PC-9 (cell line): ENCODE measurements at regions not wholly inside any gene's neighbourhood (a gene's known extent, or its start where the extent isn't known, plus 50 kb on each side); places are given as distances from the start of the nearest gene placed in this dataset.

Source experiments
- BruUV-seq: library from RNA; stranded (reverse); fragments of 400-500 nt; replicated peaks from 2 replicates; lab custom pipeline; 2021; lab: Mats Ljungman, UMichigan
- CTCF ChIA-PET: fragments of 300-600 bp; sonication (Branson Sonifier 250); formaldehyde crosslinking; loops from one replicate; lab custom pipeline; 2022; ENCODE audit warnings: antibody characterized with exemption; lab: Charles Lee
- POLR2A ChIA-PET: fragments of 300-600 bp; sonication (Branson Sonifier 250); formaldehyde crosslinking; loops from one replicate; lab custom pipeline; 2022; ENCODE audit warnings: antibody characterized with exemption; ENCODE audit not compliant: unreplicated experiment; lab: Charles Lee
- DNase-seq, 2 experiments: peaks; one replicate each; pipeline versions ENCODE4 v3.0.0 to v3.0.0-alpha.2; 2015 to 2022; ENCODE audit warnings: mixed read lengths in 1 of 2
- H2AFZ ChIP-seq: fragments of 200-600 bp; sonication (generic); 2 replicates; pipeline ENCODE4 v1.8.1; 2017; ENCODE audit warnings: antibody characterized with exemption
- H3F3A ChIP-seq: fragments of 200-600 bp; sonication (generic); 2 replicates; pipeline ENCODE4 v1.8.1; 2017; ENCODE audit warnings: antibody characterized with exemption, mild to moderate bottlenecking, low read depth; ENCODE audit not compliant: insufficient read depth
- H3K27ac ChIP-seq: fragments of 200-600 bp; sonication (generic); 2 replicates; pipeline ENCODE4 v1.6.1; 2016; ENCODE audit warnings: mixed run types
- H3K27me3 ChIP-seq: fragments of 200-600 bp; sonication (generic); 2 replicates; pipeline ENCODE4 v1.6.1; 2016; ENCODE audit warnings: low read depth, mixed run types; ENCODE audit not compliant: insufficient read depth
- H3K36me3 ChIP-seq: fragments of 200-600 bp; sonication (generic); 2 replicates; pipeline ENCODE4 v1.6.1; 2016; ENCODE audit warnings: low read depth, mixed run types
- H3K4me1 ChIP-seq: fragments of 200-600 bp; sonication (generic); replicated peaks from 2 replicates; pipeline ENCODE4 v1.6.1; 2016; ENCODE audit warnings: mixed run types; ENCODE audit not compliant: insufficient read depth
- H3K4me2 ChIP-seq: fragments of 200-600 bp; sonication (generic); 2 replicates; pipeline ENCODE4 v1.6.1; 2017; ENCODE audit warnings: mixed run types
- H3K4me3 ChIP-seq: fragments of 200-600 bp; sonication (generic); 2 replicates; pipeline ENCODE4 v1.6.1; 2016; ENCODE audit warnings: mixed run types
- H3K79me2 ChIP-seq: fragments of 200-600 bp; sonication (generic); 2 replicates; pipeline ENCODE4 v1.6.1; 2017; ENCODE audit warnings: low read depth, mixed run types
- H3K9me2 ChIP-seq: fragments of 200-600 bp; sonication (generic); 2 replicates; pipeline ENCODE4 v1.8.1; 2017; ENCODE audit warnings: mild to moderate bottlenecking; ENCODE audit not compliant: insufficient read depth
- H3K9me3 ChIP-seq: fragments of 200-600 bp; sonication (generic); 2 replicates; pipeline ENCODE4 v1.8.1; 2016; ENCODE audit warnings: low read depth; ENCODE audit not compliant: insufficient read depth
- H4K20me1 ChIP-seq: fragments of 200-600 bp; sonication (generic); 2 replicates; pipeline ENCODE4 v1.8.1; 2017; ENCODE audit not compliant: insufficient read depth
- CTCF ChIP-seq: fragments of 200-600 bp; sonication (generic); conservative IDR thresholded peaks from 2 replicates; pipeline ENCODE4 v1.6.1; 2017; ENCODE audit warnings: mixed run types, antibody characterized with exemption, mild to moderate bottlenecking, moderate library complexity
- EZH2 ChIP-seq: fragments of 200-600 bp; sonication (generic); IDR thresholded peaks from 2 replicates; pipeline ENCODE4 v1.8.0; 2017; ENCODE audit warnings: antibody characterized with exemption, low read depth
- intact Hi-C: fragments of 100-400 bp; cut with micrococcal nuclease; formaldehyde crosslinking; loops from one replicate; pipeline ENCODE4 v1.10.0; 2022; ENCODE audit not compliant: unreplicated experiment

- ChIA-PET CTCF (no interaction called here), POLR2A (no interaction called here)
- H3K4me2 ChIP-seq = no peak overlapping the region
- H4K20me1 ChIP-seq = no peaks in the 10 kb centered on the region
- no peak overlapping the region for H2AFZ ChIP-seq
- H3K79me2 ChIP-seq = no peaks in the 10 kb centered on the region
- peaks cover 80% of the 10 kb centered on the region for H3K27me3 ChIP-seq
- no peaks in the 10 kb centered on the region for H3K9me2 ChIP-seq
- H3K27ac ChIP-seq = no peak overlapping the region
- H3K36me3 ChIP-seq = no peaks in the 10 kb centered on the region
- no peaks in the 10 kb centered on the region for H3K4me1 ChIP-seq
- no peak for DNase-seq
- intact Hi-C loops = no loop called here
- no peak overlapping the region for H3K4me3 ChIP-seq
- BruUV-seq = no TSS peak
- no peak for TF ChIP-seq CTCF
- TF ChIP-seq EZH2 = no peak
- H3F3A ChIP-seq = no peaks in the 10 kb centered on the region
- H3K9me3 ChIP-seq = no peaks in the 10 kb centered on the region
These were observed 58.2 kb upstream of the ENPP7 start for GRCh38 chr17:79672496-79672895.

GRCh38 chr17:79671085-79671694, 59.6 kb upstream of the ENPP7 start:
- H3F3A ChIP-seq = no peaks in the 10 kb centered on the region
- H3K9me2 ChIP-seq = no peaks in the 10 kb centered on the region
- H3K79me2 ChIP-seq = no peaks in the 10 kb centered on the region
- H3K4me2 ChIP-seq = no peak overlapping the region
- intact Hi-C loops = no loop called here
- H3K4me1 ChIP-seq = no peaks in the 10 kb centered on the region
- H4K20me1 ChIP-seq = no peaks in the 10 kb centered on the region
- POLR2A ChIA-PET = no interaction called here
- DNase-seq = no peak
- H3K27ac ChIP-seq = no peak overlapping the region
- H3K27me3 ChIP-seq = peaks cover 74% of the 10 kb centered on the region
- TF ChIP-seq CTCF (no peak), EZH2 (no peak)
- no peak overlapping the region for H3K4me3 ChIP-seq
- no peaks in the 10 kb centered on the region for H3K9me3 ChIP-seq
- BruUV-seq = no TSS peak
- CTCF ChIA-PET = no interaction called here
- no peaks in the 10 kb centered on the region for H3K36me3 ChIP-seq
- no peak overlapping the region for H2AFZ ChIP-seq

GRCh38 chr17:79670537-79671084, 59.8 kb upstream of the RBFOX3 start:
- Histone ChIP-seq H3K27me3 (peaks cover 68% of the 10 kb centered on the region), H3K79me2 (no peaks in the 10 kb centered on the region), H3K4me1 (no peaks in the 10 kb centered on the region), H3K4me3 (no peak overlapping the region), H3K36me3 (no peaks in the 10 kb centered on the region), H2AFZ (no peak overlapping the region), H3K4me2 (no peak overlapping the region), H4K20me1 (no peaks in the 10 kb centered on the region), H3K9me3 (no peaks in the 10 kb centered on the region), H3K9me2 (no peaks in the 10 kb centered on the region), H3K27ac (no peak overlapping the region), H3F3A (no peaks in the 10 kb centered on the region)
- ChIA-PET CTCF (no interaction called here), POLR2A (no interaction called here)
- no TSS peak for BruUV-seq
- intact Hi-C loops = no loop called here
- DNase-seq = no peak
- TF ChIP-seq EZH2 (no peak), CTCF (no peak)
